ENCODE measurements at regions not wholly inside any gene's neighbourhood (a gene's known extent, or its start where the extent isn't known, plus 50 kb on each side); places are given as distances from the start of the nearest gene placed in this dataset.

GRCh38 chr1:105664495-105664894 is 1392.0 kb upstream of the PRMT6 start:
- DNase-seq = no peak

GRCh38 chr1:105678334-105678733 is 1378.1 kb upstream of the PRMT6 start:
- DNase-seq = no peak

- DNase-seq = no peak
Measured at GRCh38 chr1:105684714-105685113, 1371.8 kb upstream of the PRMT6 start.

GRCh38 chr1:105686026-105686425 is 1370.4 kb upstream of the PRMT6 start:
- DNase-seq = no peak

- no peak for DNase-seq
Measured at GRCh38 chr1:105686874-105687690, 1369.4 kb upstream of the PRMT6 start.

- DNase-seq = no peak
Measured at GRCh38 chr1:105700723-105701122, 1355.8 kb upstream of the PRMT6 start.

GRCh38 chr1:105724286-105724685 is 1332.2 kb upstream of the PRMT6 start:
- no peak for DNase-seq

- no peak for DNase-seq
Measured at GRCh38 chr1:105730701-105731100, 1325.8 kb upstream of the PRMT6 start.

GRCh38 chr1:105736349-105736748 is 1320.1 kb upstream of the PRMT6 start:
- DNase-seq = no peak

GRCh38 chr1:105779727-105780126 is 1276.7 kb upstream of the PRMT6 start:
- DNase-seq = no peak

GRCh38 chr1:105785021-105785420 is 1271.5 kb upstream of the PRMT6 start:
- DNase-seq = no peak

GRCh38 chr1:105793536-105794146 is 1262.8 kb upstream of the PRMT6 start:
- DNase-seq = peak; percentile 50

- DNase-seq = no peak
Measured at GRCh38 chr1:105795741-105796140, 1260.7 kb upstream of the PRMT6 start.

GRCh38 chr1:105830571-105831146 is 1225.8 kb upstream of the PRMT6 start:
- DNase-seq = no peak

GRCh38 chr1:105838071-105838470 is 1218.4 kb upstream of the PRMT6 start:
- no peak for DNase-seq

- DNase-seq = no peak
Measured at GRCh38 chr1:105865546-105865945, 1190.9 kb upstream of the PRMT6 start.

- no peak for DNase-seq
Measured at GRCh38 chr1:105872817-105873216, 1183.7 kb upstream of the PRMT6 start.

GRCh38 chr1:105874621-105875020 is 1181.9 kb upstream of the PRMT6 start:
- DNase-seq = no peak

- no peak for DNase-seq
Measured at GRCh38 chr1:105886309-105886708, 1170.2 kb upstream of the PRMT6 start.

- DNase-seq = no peak
Measured at GRCh38 chr1:105891308-105891707, 1165.2 kb upstream of the PRMT6 start.

- no peak for DNase-seq
Measured at GRCh38 chr1:105894006-105894405, 1162.5 kb upstream of the PRMT6 start.

GRCh38 chr1:105909811-105910210 is 1146.7 kb upstream of the PRMT6 start:
- no peak for DNase-seq

GRCh38 chr1:105914403-105914802 is 1142.1 kb upstream of the PRMT6 start:
- peak; percentile 55 for DNase-seq

- no peak for DNase-seq
Measured at GRCh38 chr1:105934806-105935205, 1121.7 kb upstream of the PRMT6 start.

Measured in SHP77 treated with DMSO at 0.1 percent for 48 hours (cell line).